GM23248 (cell line): ENCODE measurements at regions not wholly inside any gene's neighbourhood (a gene's known extent, or its start where the extent isn't known, plus 50 kb on each side); places are given as distances from the start of the nearest gene placed in this dataset.
A peak's percentile ranks its signal among the peaks of the same experiment; 100 is the strongest.

ENCODE experiments used
- DNase-seq: peaks from one replicate; pipeline ENCODE4 v3.0.0-alpha.2; 2015
- H2AFZ ChIP-seq: fragments of 200-600 bp; sonication (generic); 2 replicates; pipeline ENCODE4 v1.6.1; 2016; ENCODE audit warnings: antibody characterized with exemption
- H3F3A ChIP-seq: fragments of 200-600 bp; sonication (generic); 2 replicates; pipeline ENCODE4 v1.6.1; 2016; ENCODE audit warnings: mild to moderate bottlenecking, antibody characterized with exemption, mixed run types; ENCODE audit not compliant: insufficient read depth
- H3K27ac ChIP-seq: fragments of 200-600 bp; sonication (generic); 2 replicates; pipeline ENCODE4 v1.5.1; 2016; ENCODE audit warnings: mild to moderate bottlenecking
- H3K27me3 ChIP-seq: fragments of 200-600 bp; sonication (generic); replicated peaks from 2 replicates; pipeline ENCODE4 v1.6.1; 2016; ENCODE audit warnings: mild to moderate bottlenecking; ENCODE audit not compliant: insufficient read depth
- H3K36me3 ChIP-seq: fragments of 200-600 bp; sonication (generic); 2 replicates; pipeline ENCODE4 v1.6.1; 2016; ENCODE audit warnings: low read depth, mild to moderate bottlenecking
- H3K4me1 ChIP-seq: fragments of 200-600 bp; sonication (generic); 2 replicates; pipeline ENCODE4 v1.6.1; 2016; ENCODE audit warnings: mild to moderate bottlenecking; ENCODE audit not compliant: insufficient read depth
- H3K4me2 ChIP-seq: fragments of 200-600 bp; sonication (generic); one replicate; pipeline ENCODE4 v1.6.1; 2016; ENCODE audit warnings: mild to moderate bottlenecking; ENCODE audit not compliant: unreplicated experiment
- H3K4me3 ChIP-seq: fragments of 200-600 bp; sonication (generic); 2 replicates; pipeline ENCODE4 v1.5.1; 2016; ENCODE audit warnings: mild to moderate bottlenecking
- H3K79me2 ChIP-seq: fragments of 200-600 bp; sonication (generic); 2 replicates; pipeline ENCODE4 v1.6.1; 2016; ENCODE audit warnings: mild to moderate bottlenecking; ENCODE audit not compliant: insufficient read depth
- H3K9ac ChIP-seq: fragments of 200-600 bp; sonication (generic); 2 replicates; pipeline ENCODE4 v1.6.1; 2016; ENCODE audit warnings: mild to moderate bottlenecking
- H3K9me2 ChIP-seq: fragments of 200-600 bp; sonication (generic); 2 replicates; pipeline ENCODE4 v1.6.1; 2016; ENCODE audit warnings: mixed run types, mild to moderate bottlenecking, moderate library complexity; ENCODE audit not compliant: insufficient read depth
- H3K9me3 ChIP-seq: fragments of 200-600 bp; sonication (generic); one replicate; pipeline ENCODE4 v1.6.1; 2017; ENCODE audit warnings: low read depth
- H4K20me1 ChIP-seq: fragments of 200-600 bp; sonication (generic); 2 replicates; pipeline ENCODE4 v1.6.0; 2016; ENCODE audit not compliant: insufficient read depth
- EZH2 ChIP-seq: fragments of 200-600 bp; sonication (generic); IDR thresholded peaks from 2 replicates; pipeline ENCODE4 v1.6.1; 2018; ENCODE audit warnings: antibody characterized with exemption, mild to moderate bottlenecking; ENCODE audit not compliant: insufficient read depth, poor library complexity, severe bottlenecking
- EZH2phosphoT487 ChIP-seq: fragments of 200-600 bp; sonication (generic); IDR thresholded peaks from 2 replicates; pipeline ENCODE4 v1.6.1; 2018; ENCODE audit warnings: antibody characterized with exemption, moderate library complexity, mild to moderate bottlenecking, low read depth; ENCODE audit not compliant: insufficient read depth
- WGBS, 2 experiments: methylation state at CpG; one replicate each; pipeline ENCODE4 v1.1.6; 2015 to 2017; ENCODE audit warnings: low lambda C conversion rate in 2 of 2, low coverage in 1 of 2; ENCODE audit errors: missing lambda C conversion rate in 2 of 2; 5-methylcytosine and 5-hydroxymethylcytosine counted together
- in situ Hi-C: fragments of 300-500 bp; cut with MboI; formaldehyde crosslinking; loops from 2 replicates; pipeline ENCODE4 v1.15.0; 2020

GRCh38 chr10:59075576-59075975 is 100.9 kb upstream of the PHYHIPL start:
- Histone ChIP-seq H4K20me1 (no peaks in the 10 kb centered on the region), H3K27me3 (no peaks in the 10 kb centered on the region; the same call in 1 of the 2 replicates), H3K9ac (no peak overlapping the region), H3K9me2 (no peaks in the 10 kb centered on the region), H3K4me3 (no peak overlapping the region), H3K9me3 (no peaks in the 10 kb centered on the region), H3F3A (peaks cover 13% of the 10 kb centered on the region; the same call in 1 of the 2 replicates), H3K4me2 (no peak overlapping the region), H3K36me3 (no peaks in the 10 kb centered on the region), H2AFZ (no peak overlapping the region), H3K4me1 (peaks cover 13% of the 10 kb centered on the region), H3K27ac (no peak overlapping the region), H3K79me2 (no peaks in the 10 kb centered on the region)
- 89 to 100% methylated on average over 1 of the region's 1 CpG for WGBS, 2 experiments
- TF ChIP-seq EZH2phosphoT487 (no peak), EZH2 (no peak)
- no peak for DNase-seq
- in situ Hi-C loops, result no loop called here

GRCh38 chr10:59077855-59078254 is 98.6 kb upstream of the PHYHIPL start:
- in situ Hi-C loops, result no loop called here
- Histone ChIP-seq H3K79me2 (no peaks in the 10 kb centered on the region), H3K9me3 (no peaks in the 10 kb centered on the region), H3K4me1 (peaks cover 13% of the 10 kb centered on the region), H3F3A (peaks cover 13% of the 10 kb centered on the region; the same call in 1 of the 2 replicates), H3K9ac (no peak overlapping the region), H2AFZ (no peak overlapping the region), H3K36me3 (no peaks in the 10 kb centered on the region), H3K4me2 (no peak overlapping the region), H3K27ac (no peak overlapping the region), H4K20me1 (no peaks in the 10 kb centered on the region), H3K9me2 (no peaks in the 10 kb centered on the region), H3K4me3 (no peak overlapping the region), H3K27me3 (peaks cover 3% of the 10 kb centered on the region; the same call in 1 of the 2 replicates)
- TF ChIP-seq EZH2 (no peak), EZH2phosphoT487 (no peak)
- no peak for DNase-seq
- WGBS, 2 experiments, result 65 to 69% methylated on average over 2 of the region's 2 CpGs

GRCh38 chr10:59078978-59079377 is 97.5 kb upstream of the PHYHIPL start:
- WGBS, 2 experiments, result 10 to 29% methylated on average over 1 of the region's 1 CpG
- Histone ChIP-seq H4K20me1 (no peaks in the 10 kb centered on the region), H3K79me2 (no peaks in the 10 kb centered on the region), H3K36me3 (no peaks in the 10 kb centered on the region), H3K9me3 (no peaks in the 10 kb centered on the region), H3K9me2 (no peaks in the 10 kb centered on the region), H3K4me2 (peak overlapping the region; percentile 25), H3K4me3 (no peak overlapping the region), H3F3A (peaks cover 13% of the 10 kb centered on the region; the same call in 1 of the 2 replicates), H3K27me3 (peaks cover 3% of the 10 kb centered on the region; the same call in 1 of the 2 replicates), H2AFZ (no peak overlapping the region), H3K9ac (no peak overlapping the region), H3K4me1 (peaks cover 13% of the 10 kb centered on the region), H3K27ac (no peak overlapping the region)
- in situ Hi-C loops, result no loop called here
- DNase-seq, result no peak
- TF ChIP-seq EZH2, result no peak
- TF ChIP-seq EZH2phosphoT487, result no peak

- Histone ChIP-seq H3K36me3 (no peaks in the 10 kb centered on the region), H3K27me3 (peaks cover 3% of the 10 kb centered on the region; the same call in 1 of the 2 replicates), H3K9ac (no peak overlapping the region), H4K20me1 (no peaks in the 10 kb centered on the region), H3K9me3 (no peaks in the 10 kb centered on the region), H3K9me2 (no peaks in the 10 kb centered on the region), H3K4me1 (peaks cover 13% of the 10 kb centered on the region), H2AFZ (no peak overlapping the region), H3K79me2 (no peaks in the 10 kb centered on the region), H3K4me3 (no peak overlapping the region), H3F3A (peaks cover 13% of the 10 kb centered on the region; the same call in 1 of the 2 replicates), H3K4me2 (peak overlapping the region; percentile 25), H3K27ac (no peak overlapping the region)
- 4 to 6% methylated on average over 4 of the region's 4 CpGs for WGBS, 2 experiments
- DNase-seq, result peak; percentile 65
- no peak for TF ChIP-seq EZH2
- no peak for TF ChIP-seq EZH2phosphoT487
- in situ Hi-C loops, result no loop called here
These were observed 96.8 kb upstream of the PHYHIPL start for GRCh38 chr10:59079386-59080226.
